ENCODE measurements at regions not wholly inside any gene's neighbourhood (a gene's known extent, or its start where the extent isn't known, plus 50 kb on each side); places are given as distances from the start of the nearest gene placed in this dataset.

DNA sequence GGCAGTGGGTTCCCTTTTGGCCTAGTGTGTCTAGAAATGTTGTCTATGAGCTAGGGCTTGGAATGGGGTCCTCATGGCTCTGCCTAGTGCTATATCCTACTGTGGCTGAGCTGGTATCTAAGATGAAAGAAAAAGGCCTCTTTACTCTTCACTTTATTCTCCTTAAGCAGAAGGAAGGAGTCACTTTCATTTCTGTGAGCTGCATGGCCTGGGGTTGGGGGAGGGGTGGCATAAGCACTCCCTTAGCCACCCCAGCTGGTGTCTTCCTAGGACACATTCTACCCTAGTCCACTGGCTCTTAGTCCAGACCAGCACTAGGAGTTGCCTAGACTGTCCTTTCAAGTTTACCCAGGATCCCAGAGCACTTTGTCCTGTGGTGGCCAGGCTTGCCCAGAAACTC, 1148.9 kb upstream of the CNTN5 start:
- no peaks in the 10 kb centered on the region for H3K79me2 ChIP-seq (ENCODE audit: control insufficient read depth, insufficient read depth, low read length)
- ChIA-PET POLR2A (no interaction called here), CTCF (no interaction called here)
- no TSS peak for BruUV-seq (replicated peaks)
- H2AFZ ChIP-seq (ENCODE audit: low read depth, low read length): no peak overlapping the region
- H3K4me1 ChIP-seq (ENCODE audit: control insufficient read depth, extremely low read depth, insufficient read depth, low read length): no peaks in the 10 kb centered on the region
- no peak for DNase-seq (ENCODE audit: low read depth, low spot score)
- H3K9me1 ChIP-seq (replicated peaks; ENCODE audit: control insufficient read depth, extremely low read depth, insufficient read depth, low read length): no peaks in the 10 kb centered on the region
- H3K27me3 ChIP-seq (ENCODE audit: control insufficient read depth in 2 of 2, insufficient read depth in 2 of 2, low read length in 2 of 2): no peaks in the 10 kb centered on the region
- H3K4me3 ChIP-seq (replicated peaks in 1 of 3; ENCODE audit: insufficient read depth in 1 of 3, low read depth in 1 of 3, low read length in 3 of 3): no peak overlapping the region
- FAIRE-seq: no peak
- intact Hi-C loops (cut with micrococcal nuclease): no loop called here
- H3K4me2 ChIP-seq (ENCODE audit: insufficient read depth, low read length): no peak overlapping the region
- H3K9me3 ChIP-seq (replicated peaks; ENCODE audit: control insufficient read depth, insufficient read depth, low read length): no peaks in the 10 kb centered on the region
- no peaks in the 10 kb centered on the region for H3K36me3 ChIP-seq (ENCODE audit: control insufficient read depth in 2 of 2, extremely low read depth in 1 of 2, insufficient read depth in 2 of 2, low read length in 2 of 2)
- H4K20me1 ChIP-seq (replicated peaks; ENCODE audit: control insufficient read depth, extremely low read depth, insufficient read depth, low read length): no peaks in the 10 kb centered on the region
- no peak for TF ChIP-seq POLR2AphosphoS5 (IDR thresholded peaks at IDR 0.05; ENCODE audit: insufficient read depth, low read depth, low read length)
- no peak for TF ChIP-seq JUN (IDR thresholded peaks at IDR 0.05; ENCODE audit: borderline replicate concordance, insufficient read depth, insufficient read length, low read depth)
- no peak for TF ChIP-seq MAX (IDR thresholded peaks at IDR 0.05; ENCODE audit: insufficient read depth, insufficient read length)
- TF ChIP-seq, protein P1, sequence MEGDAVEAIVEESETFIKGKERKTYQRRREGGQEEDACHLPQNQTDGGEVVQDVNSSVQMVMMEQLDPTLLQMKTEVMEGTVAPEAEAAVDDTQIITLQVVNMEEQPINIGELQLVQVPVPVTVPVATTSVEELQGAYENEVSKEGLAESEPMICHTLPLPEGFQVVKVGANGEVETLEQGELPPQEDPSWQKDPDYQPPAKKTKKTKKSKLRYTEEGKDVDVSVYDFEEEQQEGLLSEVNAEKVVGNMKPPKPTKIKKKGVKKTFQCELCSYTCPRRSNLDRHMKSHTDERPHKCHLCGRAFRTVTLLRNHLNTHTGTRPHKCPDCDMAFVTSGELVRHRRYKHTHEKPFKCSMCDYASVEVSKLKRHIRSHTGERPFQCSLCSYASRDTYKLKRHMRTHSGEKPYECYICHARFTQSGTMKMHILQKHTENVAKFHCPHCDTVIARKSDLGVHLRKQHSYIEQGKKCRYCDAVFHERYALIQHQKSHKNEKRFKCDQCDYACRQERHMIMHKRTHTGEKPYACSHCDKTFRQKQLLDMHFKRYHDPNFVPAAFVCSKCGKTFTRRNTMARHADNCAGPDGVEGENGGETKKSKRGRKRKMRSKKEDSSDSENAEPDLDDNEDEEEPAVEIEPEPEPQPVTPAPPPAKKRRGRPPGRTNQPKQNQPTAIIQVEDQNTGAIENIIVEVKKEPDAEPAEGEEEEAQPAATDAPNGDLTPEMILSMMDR (IDR thresholded peaks at IDR 0.05; ENCODE audit: extremely low read depth in 1 of 2, insufficient read depth in 1 of 2, low read depth in 1 of 2, low read length in 2 of 2): no peak
- TF ChIP-seq EZH2 (IDR thresholded peaks at IDR 0.05; ENCODE audit: borderline replicate concordance, low read depth, low read length, severe bottlenecking): no peak
- TF ChIP-seq GATA2 (IDR thresholded peaks at IDR 0.05; ENCODE audit: insufficient read depth, insufficient read length, low read depth, low read length): no peak
- no peak for TF ChIP-seq FOS (IDR thresholded peaks at IDR 0.05; ENCODE audit: borderline replicate concordance, insufficient read depth, low read length)
- no peak for TF ChIP-seq POLR2A (IDR thresholded peaks at IDR 0.05; ENCODE audit: low read depth, low read length)
- TF ChIP-seq MYC (IDR thresholded peaks at IDR 0.05; ENCODE audit: low read depth, low read length): no peak
- dilution Hi-C loops (cut with MboI; ENCODE audit: extremely low pct_ligation_motif_present, low sequenced_read_pairs): no loop called here
- H3K9ac ChIP-seq (replicated peaks; ENCODE audit: extremely low read depth, insufficient read depth, low read length): no peak overlapping the region
- no peak overlapping the region for H3K27ac ChIP-seq (ENCODE audit: insufficient read depth, low read depth, low read length)

Data from endothelial cell of umbilical vein (primary cell).